ENCODE measurements at regions not wholly inside any gene's neighbourhood (a gene's known extent, or its start where the extent isn't known, plus 50 kb on each side); places are given as distances from the start of the nearest gene placed in this dataset.

GRCh38 chr6:125511809-125512396 is 210.1 kb upstream of the HDDC2 start:
- TF ChIP-seq, protein P1, sequence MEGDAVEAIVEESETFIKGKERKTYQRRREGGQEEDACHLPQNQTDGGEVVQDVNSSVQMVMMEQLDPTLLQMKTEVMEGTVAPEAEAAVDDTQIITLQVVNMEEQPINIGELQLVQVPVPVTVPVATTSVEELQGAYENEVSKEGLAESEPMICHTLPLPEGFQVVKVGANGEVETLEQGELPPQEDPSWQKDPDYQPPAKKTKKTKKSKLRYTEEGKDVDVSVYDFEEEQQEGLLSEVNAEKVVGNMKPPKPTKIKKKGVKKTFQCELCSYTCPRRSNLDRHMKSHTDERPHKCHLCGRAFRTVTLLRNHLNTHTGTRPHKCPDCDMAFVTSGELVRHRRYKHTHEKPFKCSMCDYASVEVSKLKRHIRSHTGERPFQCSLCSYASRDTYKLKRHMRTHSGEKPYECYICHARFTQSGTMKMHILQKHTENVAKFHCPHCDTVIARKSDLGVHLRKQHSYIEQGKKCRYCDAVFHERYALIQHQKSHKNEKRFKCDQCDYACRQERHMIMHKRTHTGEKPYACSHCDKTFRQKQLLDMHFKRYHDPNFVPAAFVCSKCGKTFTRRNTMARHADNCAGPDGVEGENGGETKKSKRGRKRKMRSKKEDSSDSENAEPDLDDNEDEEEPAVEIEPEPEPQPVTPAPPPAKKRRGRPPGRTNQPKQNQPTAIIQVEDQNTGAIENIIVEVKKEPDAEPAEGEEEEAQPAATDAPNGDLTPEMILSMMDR (IDR thresholded peaks at IDR 0.05) = no peak
- TF ChIP-seq ZFX (IDR thresholded peaks at IDR 0.05; ENCODE audit: borderline replicate concordance) = no peak
